ENCODE measurements at regions not wholly inside any gene's neighbourhood (a gene's known extent, or its start where the extent isn't known, plus 50 kb on each side); places are given as distances from the start of the nearest gene placed in this dataset.
"Not testable (repeated sequence)": the region's sequence is repeated elsewhere in the genome, so short reads cannot be mapped to it uniquely, and the experiment has no call there.

GRCh38 chr21:9659877-9660276 lies 861.5 kb upstream of the TPTE start:
- WGBS, 2 donors, result 74 to 85% methylated on average over 6 to 11 of the region's 17 CpGs
- DNase-seq; H3K27me3 ChIP-seq (ENCODE audit: control insufficient read depth in 3 of 3, insufficient read depth in 3 of 3, low read length in 2 of 3); H3K9ac ChIP-seq (ENCODE audit: insufficient read depth in 1 of 2, low read length in 2 of 2); H3K4me3 ChIP-seq; H3K4me1 ChIP-seq (ENCODE audit: control insufficient read depth in 5 of 5, insufficient read depth in 5 of 5, low read length in 5 of 5); H3K9me3 ChIP-seq (ENCODE audit: control insufficient read depth in 4 of 4, insufficient read depth in 3 of 4, low read length in 3 of 4); ATAC-seq (ENCODE audit: insufficient read depth, low FRiP score); H3K27ac ChIP-seq (ENCODE audit: low read depth in 1 of 2, low read length in 1 of 2); H3K36me3 ChIP-seq (ENCODE audit: control insufficient read depth in 4 of 4, insufficient read depth in 4 of 4, low read length in 4 of 4): not testable (repeated sequence)

- H3K4me3 ChIP-seq; H3K9me3 ChIP-seq (ENCODE audit: control insufficient read depth in 4 of 4, insufficient read depth in 3 of 4, low read length in 3 of 4); H3K27me3 ChIP-seq (ENCODE audit: control insufficient read depth in 3 of 3, insufficient read depth in 3 of 3, low read length in 2 of 3); H3K27ac ChIP-seq (ENCODE audit: low read depth in 1 of 2, low read length in 1 of 2); H3K9ac ChIP-seq (ENCODE audit: insufficient read depth in 1 of 2, low read length in 2 of 2); ATAC-seq (ENCODE audit: insufficient read depth, low FRiP score); H3K36me3 ChIP-seq (ENCODE audit: control insufficient read depth in 4 of 4, insufficient read depth in 4 of 4, low read length in 4 of 4); H3K4me1 ChIP-seq (ENCODE audit: control insufficient read depth in 5 of 5, insufficient read depth in 5 of 5, low read length in 5 of 5); DNase-seq: not testable (repeated sequence)
- 81 to 84% methylated on average over 8 to 13 of the region's 18 CpGs for WGBS, 2 donors
Observed at GRCh38 chr21:9663914-9664729, 857.3 kb upstream of the TPTE start.

- not testable (repeated sequence) for DNase-seq; H3K27ac ChIP-seq (ENCODE audit: low read depth in 1 of 2, low read length in 1 of 2); H3K36me3 ChIP-seq (ENCODE audit: control insufficient read depth in 4 of 4, insufficient read depth in 4 of 4, low read length in 4 of 4); H3K9me3 ChIP-seq (ENCODE audit: control insufficient read depth in 4 of 4, insufficient read depth in 3 of 4, low read length in 3 of 4); H3K9ac ChIP-seq (ENCODE audit: insufficient read depth in 1 of 2, low read length in 2 of 2); ATAC-seq (ENCODE audit: insufficient read depth, low FRiP score); H3K4me3 ChIP-seq; H3K4me1 ChIP-seq (ENCODE audit: control insufficient read depth in 5 of 5, insufficient read depth in 5 of 5, low read length in 5 of 5); H3K27me3 ChIP-seq (ENCODE audit: control insufficient read depth in 3 of 3, insufficient read depth in 3 of 3, low read length in 2 of 3)
- WGBS, 2 donors, result 77 to 83% methylated on average over 8 of the region's 10 CpGs
Observed at GRCh38 chr21:9675811-9676210, 845.6 kb upstream of the TPTE start.

- H3K4me1 ChIP-seq (ENCODE audit: control insufficient read depth in 5 of 5, insufficient read depth in 5 of 5, low read length in 5 of 5); H3K27ac ChIP-seq (ENCODE audit: low read depth in 1 of 2, low read length in 1 of 2); DNase-seq; ATAC-seq (ENCODE audit: insufficient read depth, low FRiP score); H3K9me3 ChIP-seq (ENCODE audit: control insufficient read depth in 4 of 4, insufficient read depth in 3 of 4, low read length in 3 of 4); H3K27me3 ChIP-seq (ENCODE audit: control insufficient read depth in 3 of 3, insufficient read depth in 3 of 3, low read length in 2 of 3); H3K9ac ChIP-seq (ENCODE audit: insufficient read depth in 1 of 2, low read length in 2 of 2); H3K36me3 ChIP-seq (ENCODE audit: control insufficient read depth in 4 of 4, insufficient read depth in 4 of 4, low read length in 4 of 4); H3K4me3 ChIP-seq: not testable (repeated sequence)
- 63 to 69% methylated on average over 4 to 7 of the region's 18 CpGs for WGBS, 2 donors
Observed at GRCh38 chr21:9679029-9679428, 842.4 kb upstream of the TPTE start.

GRCh38 chr21:9688945-9689344 lies 832.4 kb upstream of the TPTE start:
- DNase-seq; H3K27ac ChIP-seq (ENCODE audit: low read depth in 1 of 2, low read length in 1 of 2); H3K9ac ChIP-seq (ENCODE audit: insufficient read depth in 1 of 2, low read length in 2 of 2); H3K27me3 ChIP-seq (ENCODE audit: control insufficient read depth in 3 of 3, insufficient read depth in 3 of 3, low read length in 2 of 3); ATAC-seq (ENCODE audit: insufficient read depth, low FRiP score); H3K4me3 ChIP-seq; H3K9me3 ChIP-seq (ENCODE audit: control insufficient read depth in 4 of 4, insufficient read depth in 3 of 4, low read length in 3 of 4); H3K4me1 ChIP-seq (ENCODE audit: control insufficient read depth in 5 of 5, insufficient read depth in 5 of 5, low read length in 5 of 5); H3K36me3 ChIP-seq (ENCODE audit: control insufficient read depth in 4 of 4, insufficient read depth in 4 of 4, low read length in 4 of 4): not testable (repeated sequence)
- 80 to 89% methylated on average over 9 to 12 of the region's 14 CpGs for WGBS, 2 donors

GRCh38 chr21:9690981-9691380 lies 830.4 kb upstream of the TPTE start:
- H3K27ac ChIP-seq (ENCODE audit: low read depth in 1 of 2, low read length in 1 of 2); H3K36me3 ChIP-seq (ENCODE audit: control insufficient read depth in 4 of 4, insufficient read depth in 4 of 4, low read length in 4 of 4); H3K9ac ChIP-seq (ENCODE audit: insufficient read depth in 1 of 2, low read length in 2 of 2); H3K4me3 ChIP-seq; ATAC-seq (ENCODE audit: insufficient read depth, low FRiP score); H3K27me3 ChIP-seq (ENCODE audit: control insufficient read depth in 3 of 3, insufficient read depth in 3 of 3, low read length in 2 of 3); H3K9me3 ChIP-seq (ENCODE audit: control insufficient read depth in 4 of 4, insufficient read depth in 3 of 4, low read length in 3 of 4); H3K4me1 ChIP-seq (ENCODE audit: control insufficient read depth in 5 of 5, insufficient read depth in 5 of 5, low read length in 5 of 5): not testable (repeated sequence)
- 77 to 87% methylated on average over 6 to 7 of the region's 8 CpGs for WGBS, 2 donors
- DNase-seq, result peak in 2 of 3 donors; percentile 0 to 9

- H3K36me3 ChIP-seq (ENCODE audit: control insufficient read depth in 4 of 4, insufficient read depth in 4 of 4, low read length in 4 of 4); H3K9me3 ChIP-seq (ENCODE audit: control insufficient read depth in 4 of 4, insufficient read depth in 3 of 4, low read length in 3 of 4); H3K27me3 ChIP-seq (ENCODE audit: control insufficient read depth in 3 of 3, insufficient read depth in 3 of 3, low read length in 2 of 3); ATAC-seq (ENCODE audit: insufficient read depth, low FRiP score); DNase-seq; H3K9ac ChIP-seq (ENCODE audit: insufficient read depth in 1 of 2, low read length in 2 of 2); H3K27ac ChIP-seq (ENCODE audit: low read depth in 1 of 2, low read length in 1 of 2); H3K4me3 ChIP-seq; H3K4me1 ChIP-seq (ENCODE audit: control insufficient read depth in 5 of 5, insufficient read depth in 5 of 5, low read length in 5 of 5): not testable (repeated sequence)
- WGBS, 2 donors, result 58 to 76% methylated on average over 6 of the region's 6 CpGs
Observed at GRCh38 chr21:9695759-9696158, 825.6 kb upstream of the TPTE start.

GRCh38 chr21:9697751-9698150 lies 823.6 kb upstream of the TPTE start:
- H3K4me1 ChIP-seq (ENCODE audit: control insufficient read depth in 5 of 5, insufficient read depth in 5 of 5, low read length in 5 of 5); H3K9ac ChIP-seq (ENCODE audit: insufficient read depth in 1 of 2, low read length in 2 of 2); H3K4me3 ChIP-seq; H3K36me3 ChIP-seq (ENCODE audit: control insufficient read depth in 4 of 4, insufficient read depth in 4 of 4, low read length in 4 of 4); H3K9me3 ChIP-seq (ENCODE audit: control insufficient read depth in 4 of 4, insufficient read depth in 3 of 4, low read length in 3 of 4); H3K27me3 ChIP-seq (ENCODE audit: control insufficient read depth in 3 of 3, insufficient read depth in 3 of 3, low read length in 2 of 3); DNase-seq; H3K27ac ChIP-seq (ENCODE audit: low read depth in 1 of 2, low read length in 1 of 2); ATAC-seq (ENCODE audit: insufficient read depth, low FRiP score): not testable (repeated sequence)
- WGBS, 2 donors, result 85% methylated on average over 3 of the region's 8 CpGs; no CpG with 5 or more reads in 1 of the 2 donors
